ENCODE measurements at regions not wholly inside any gene's neighbourhood (a gene's known extent, or its start where the extent isn't known, plus 50 kb on each side); places are given as distances from the start of the nearest gene placed in this dataset.

DNA sequence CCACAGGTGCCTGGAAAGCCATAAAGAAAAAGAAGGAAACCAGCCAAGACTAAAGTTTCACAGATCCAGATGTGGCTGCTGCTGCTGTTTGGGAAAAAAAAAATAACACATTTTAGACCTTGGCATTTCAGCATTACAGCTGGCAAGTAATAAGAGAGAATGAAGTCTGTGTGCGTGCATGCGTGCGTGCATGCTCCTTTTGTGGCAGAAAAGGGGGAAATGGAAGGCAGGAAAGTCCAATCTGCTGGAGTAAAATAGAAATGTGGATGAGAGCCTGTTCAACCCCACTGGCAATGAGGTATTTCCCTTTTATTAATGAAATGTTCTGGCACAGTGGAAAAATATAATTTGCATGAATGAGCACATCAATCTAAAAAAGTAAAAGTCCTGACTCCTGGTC, 137.0 kb upstream of the SEMA3A start:
- TF ChIP-seq, protein P1, sequence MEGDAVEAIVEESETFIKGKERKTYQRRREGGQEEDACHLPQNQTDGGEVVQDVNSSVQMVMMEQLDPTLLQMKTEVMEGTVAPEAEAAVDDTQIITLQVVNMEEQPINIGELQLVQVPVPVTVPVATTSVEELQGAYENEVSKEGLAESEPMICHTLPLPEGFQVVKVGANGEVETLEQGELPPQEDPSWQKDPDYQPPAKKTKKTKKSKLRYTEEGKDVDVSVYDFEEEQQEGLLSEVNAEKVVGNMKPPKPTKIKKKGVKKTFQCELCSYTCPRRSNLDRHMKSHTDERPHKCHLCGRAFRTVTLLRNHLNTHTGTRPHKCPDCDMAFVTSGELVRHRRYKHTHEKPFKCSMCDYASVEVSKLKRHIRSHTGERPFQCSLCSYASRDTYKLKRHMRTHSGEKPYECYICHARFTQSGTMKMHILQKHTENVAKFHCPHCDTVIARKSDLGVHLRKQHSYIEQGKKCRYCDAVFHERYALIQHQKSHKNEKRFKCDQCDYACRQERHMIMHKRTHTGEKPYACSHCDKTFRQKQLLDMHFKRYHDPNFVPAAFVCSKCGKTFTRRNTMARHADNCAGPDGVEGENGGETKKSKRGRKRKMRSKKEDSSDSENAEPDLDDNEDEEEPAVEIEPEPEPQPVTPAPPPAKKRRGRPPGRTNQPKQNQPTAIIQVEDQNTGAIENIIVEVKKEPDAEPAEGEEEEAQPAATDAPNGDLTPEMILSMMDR (IDR thresholded peaks at IDR 0.05): no peak
- TF ChIP-seq POLR2A (IDR thresholded peaks at IDR 0.05): no peak

Data from right lobe of liver (tissue), 4 donors.